Right atrium auricular region (tissue), 2 donors: ENCODE measurements at regions not wholly inside any gene's neighbourhood (a gene's known extent, or its start where the extent isn't known, plus 50 kb on each side); places are given as distances from the start of the nearest gene placed in this dataset.

Source experiments
- DNase-seq: peaks from one replicate; pipeline ENCODE4 v3.0.0-alpha.2; 2019; ENCODE audit warnings: low spot score
- H3K27ac ChIP-seq, 2 donors: fragments of 200-600 bp; sonication (generic); 1 replicate in 1 of 2; 2 replicates in 1 of 2; pipeline ENCODE4 v1.5.1; 2016 to 2019
- H3K27me3 ChIP-seq, 2 donors: fragments of 200-600 bp; sonication (generic); one replicate each; pipeline versions ENCODE4 v1.5.1 to v1.6.0; 2017 to 2019
- H3K36me3 ChIP-seq: fragments of 200-600 bp; sonication (generic); one replicate; pipeline ENCODE4 v1.5.1; 2016
- H3K4me1 ChIP-seq, 2 donors: fragments of 200-600 bp; sonication (generic); one replicate each; pipeline versions ENCODE4 v1.5.1 to v1.6.0; 2017 to 2019
- H3K4me3 ChIP-seq, 2 donors: fragments of 200-600 bp; sonication (generic); 1 replicate in 1 of 2; 2 replicates in 1 of 2; pipeline ENCODE4 v1.5.1; 2017 to 2019; ENCODE audit warnings: mild to moderate bottlenecking in 1 of 2, moderate library complexity in 1 of 2
- H3K9me3 ChIP-seq, 2 donors: fragments of 200-600 bp; sonication (generic); one replicate each; pipeline ENCODE4 v1.5.1; 2019
- TF ChIP-seq, protein P1 (sequence below), 2 donors: fragments of 200-600 bp; sonication (generic); IDR thresholded peaks; one replicate each; pipeline ENCODE4 v1.5.1; 2019; ENCODE audit warnings: antibody characterized with exemption in 2 of 2

DNA sequence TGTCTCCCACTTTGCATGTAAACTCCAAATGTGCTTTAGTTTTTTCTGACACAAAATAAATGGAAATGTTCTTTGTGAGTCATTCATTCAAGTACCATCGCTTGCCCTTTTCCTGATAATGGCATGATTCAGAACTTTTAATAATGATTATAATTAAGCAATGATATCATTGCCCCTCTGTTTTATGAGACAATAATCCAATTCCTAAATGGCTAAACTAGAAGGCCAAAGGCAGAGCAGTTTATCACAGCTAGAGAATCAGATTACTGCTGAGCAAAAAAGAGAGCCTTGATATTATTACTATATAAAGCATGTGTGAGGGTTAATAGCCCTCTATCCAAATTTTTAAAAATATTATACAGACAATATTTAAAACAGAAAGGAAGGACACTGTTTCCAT, 484.2 kb upstream of the PTPRD start:
- H3K4me1 ChIP-seq: no peaks in the 10 kb centered on the region
- H3K27me3 ChIP-seq: no peaks in the 10 kb centered on the region
- TF ChIP-seq, protein P1, sequence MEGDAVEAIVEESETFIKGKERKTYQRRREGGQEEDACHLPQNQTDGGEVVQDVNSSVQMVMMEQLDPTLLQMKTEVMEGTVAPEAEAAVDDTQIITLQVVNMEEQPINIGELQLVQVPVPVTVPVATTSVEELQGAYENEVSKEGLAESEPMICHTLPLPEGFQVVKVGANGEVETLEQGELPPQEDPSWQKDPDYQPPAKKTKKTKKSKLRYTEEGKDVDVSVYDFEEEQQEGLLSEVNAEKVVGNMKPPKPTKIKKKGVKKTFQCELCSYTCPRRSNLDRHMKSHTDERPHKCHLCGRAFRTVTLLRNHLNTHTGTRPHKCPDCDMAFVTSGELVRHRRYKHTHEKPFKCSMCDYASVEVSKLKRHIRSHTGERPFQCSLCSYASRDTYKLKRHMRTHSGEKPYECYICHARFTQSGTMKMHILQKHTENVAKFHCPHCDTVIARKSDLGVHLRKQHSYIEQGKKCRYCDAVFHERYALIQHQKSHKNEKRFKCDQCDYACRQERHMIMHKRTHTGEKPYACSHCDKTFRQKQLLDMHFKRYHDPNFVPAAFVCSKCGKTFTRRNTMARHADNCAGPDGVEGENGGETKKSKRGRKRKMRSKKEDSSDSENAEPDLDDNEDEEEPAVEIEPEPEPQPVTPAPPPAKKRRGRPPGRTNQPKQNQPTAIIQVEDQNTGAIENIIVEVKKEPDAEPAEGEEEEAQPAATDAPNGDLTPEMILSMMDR (IDR thresholded peaks at IDR 0.05): no peak
- DNase-seq: no peak
- H3K9me3 ChIP-seq: no peaks in the 10 kb centered on the region
- no peaks in the 10 kb centered on the region for H3K36me3 ChIP-seq
- no peak overlapping the region for H3K27ac ChIP-seq
- H3K4me3 ChIP-seq: no peak overlapping the region

GRCh38 chr9:11103525-11103924, 490.7 kb upstream of the PTPRD start:
- Histone ChIP-seq H3K4me3 (no peak overlapping the region), H3K27ac (no peak overlapping the region), H3K9me3 (no peaks in the 10 kb centered on the region), H3K27me3 (no peaks in the 10 kb centered on the region), H3K36me3 (no peaks in the 10 kb centered on the region), H3K4me1 (no peaks in the 10 kb centered on the region)
- DNase-seq: no peak
- TF ChIP-seq, protein P1 (IDR thresholded peaks at IDR 0.05): no peak

DNA sequence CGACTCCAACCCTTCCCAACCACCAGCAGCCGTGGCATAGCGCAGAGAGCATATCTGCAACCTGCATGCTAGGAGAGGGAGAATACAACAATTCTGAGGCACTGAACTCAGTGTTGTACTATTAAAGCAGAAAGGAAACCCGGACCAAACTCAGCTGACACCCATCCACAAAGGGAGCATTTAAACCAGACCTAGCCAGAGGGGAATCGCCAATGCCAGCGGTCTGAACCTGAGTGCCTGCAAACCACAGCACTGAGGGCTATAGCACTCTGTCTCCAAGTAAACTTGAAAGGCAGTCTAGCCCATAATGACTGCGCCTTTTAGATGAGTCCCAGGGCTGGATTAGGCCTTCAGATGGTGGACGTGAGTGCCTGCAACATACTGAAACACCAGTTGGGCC, 494.4 kb upstream of the PTPRD start:
- TF ChIP-seq, protein P1 (IDR thresholded peaks at IDR 0.05): no peak
- H3K27me3 ChIP-seq: no peaks in the 10 kb centered on the region

DNA sequence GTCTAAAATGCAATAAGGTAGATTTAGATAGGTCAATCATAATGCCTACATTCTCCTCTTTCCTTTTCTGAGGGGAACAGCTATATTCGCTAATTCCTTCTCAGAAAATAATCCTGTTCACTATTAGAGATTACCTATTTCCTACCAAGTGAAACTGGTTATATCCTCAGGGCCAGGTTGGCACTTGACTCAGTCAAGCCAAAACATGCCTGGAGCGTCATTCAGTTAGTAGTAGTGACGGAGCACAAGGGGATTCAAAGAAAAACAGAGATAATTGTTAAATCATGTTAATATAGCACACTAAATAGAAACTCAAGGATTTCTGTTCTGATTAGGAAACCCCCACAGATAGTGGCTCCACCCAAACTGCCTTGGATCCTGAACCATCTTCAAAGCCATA, 515.4 kb upstream of the PTPRD start:
- no peaks in the 10 kb centered on the region for H3K36me3 ChIP-seq
- no peak for DNase-seq
- no peaks in the 10 kb centered on the region for H3K4me1 ChIP-seq

More for the DNA sequence above, 494.4 kb upstream of the PTPRD start:
- H3K36me3 ChIP-seq: no peaks in the 10 kb centered on the region
- no peak overlapping the region for H3K27ac ChIP-seq
- no peaks in the 10 kb centered on the region for H3K4me1 ChIP-seq
- no peak overlapping the region for H3K4me3 ChIP-seq
- peaks cover 0 to 17% of the 10 kb centered on the region in 2 donors for H3K9me3 ChIP-seq
- no peak for DNase-seq

GRCh38 chr9:11135851-11136250, 523.0 kb upstream of the PTPRD start:
- TF ChIP-seq, protein P1 (IDR thresholded peaks at IDR 0.05): no peak
- no peak overlapping the region for H3K27ac ChIP-seq
- H3K36me3 ChIP-seq: no peaks in the 10 kb centered on the region
- DNase-seq: no peak
- H3K27me3 ChIP-seq: no peaks in the 10 kb centered on the region
- no peak overlapping the region for H3K4me3 ChIP-seq
- no peaks in the 10 kb centered on the region for H3K9me3 ChIP-seq
- no peaks in the 10 kb centered on the region for H3K4me1 ChIP-seq

More for the DNA sequence above, 515.4 kb upstream of the PTPRD start:
- Histone ChIP-seq H3K27ac (no peak overlapping the region), H3K27me3 (no peaks in the 10 kb centered on the region), H3K4me3 (no peak overlapping the region), H3K9me3 (no peaks in the 10 kb centered on the region)
- TF ChIP-seq, protein P1 (IDR thresholded peaks at IDR 0.05): no peak

DNA sequence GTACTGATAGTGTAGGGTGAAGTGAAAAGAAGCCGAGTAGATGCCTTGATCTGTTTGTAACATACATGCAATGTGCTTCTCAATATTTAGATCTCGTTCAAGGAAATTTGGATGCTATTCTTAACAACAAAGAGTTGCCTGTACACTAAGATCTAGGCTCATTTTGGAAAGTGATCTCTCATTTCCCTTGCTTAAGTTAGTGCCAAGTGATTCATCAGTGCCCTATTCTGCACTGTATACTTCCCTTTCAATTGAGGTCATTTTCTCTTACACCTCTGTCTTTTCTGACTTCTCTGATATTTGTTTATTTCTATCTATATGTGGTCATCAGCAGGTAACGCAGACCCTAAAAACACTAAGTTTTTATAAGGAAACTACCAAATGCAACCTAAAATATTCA, 528.6 kb upstream of the PTPRD start:
- no peak for DNase-seq
- Histone ChIP-seq H3K4me1 (no peaks in the 10 kb centered on the region), H3K4me3 (no peak overlapping the region), H3K36me3 (no peaks in the 10 kb centered on the region), H3K9me3 (no peaks in the 10 kb centered on the region), H3K27me3 (no peaks in the 10 kb centered on the region), H3K27ac (no peak overlapping the region)
- TF ChIP-seq, protein P1 (IDR thresholded peaks at IDR 0.05): no peak
